Fibroblast of skin of right biceps (primary cell): ENCODE measurements at regions not wholly inside any gene's neighbourhood (a gene's known extent, or its start where the extent isn't known, plus 50 kb on each side); places are given as distances from the start of the nearest gene placed in this dataset.

Experiments used
- DNase-seq: peaks from one replicate; pipeline ENCODE4 v3.0.0-alpha.2; 2013

DNA sequence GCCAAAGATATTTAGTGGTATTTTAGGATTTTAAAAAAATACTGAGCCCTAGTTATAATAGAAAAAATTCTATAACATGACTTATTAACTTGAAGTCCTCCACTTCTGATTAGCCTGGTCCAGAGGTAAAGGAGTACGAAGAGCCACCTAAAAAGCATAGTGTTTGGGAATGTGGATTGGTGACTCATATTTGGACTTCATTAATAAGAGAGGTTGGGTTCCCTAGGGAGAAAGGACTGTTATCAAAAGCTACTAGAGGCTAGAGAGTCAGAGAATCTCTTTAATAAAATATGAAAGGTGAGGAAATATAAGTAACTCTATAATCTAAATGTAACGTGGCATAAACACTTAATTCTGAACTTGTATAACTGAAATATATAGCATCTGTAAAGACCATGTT is 180.7 kb upstream of the TARS1 start:
- peak; percentile 59 for DNase-seq

DNA sequence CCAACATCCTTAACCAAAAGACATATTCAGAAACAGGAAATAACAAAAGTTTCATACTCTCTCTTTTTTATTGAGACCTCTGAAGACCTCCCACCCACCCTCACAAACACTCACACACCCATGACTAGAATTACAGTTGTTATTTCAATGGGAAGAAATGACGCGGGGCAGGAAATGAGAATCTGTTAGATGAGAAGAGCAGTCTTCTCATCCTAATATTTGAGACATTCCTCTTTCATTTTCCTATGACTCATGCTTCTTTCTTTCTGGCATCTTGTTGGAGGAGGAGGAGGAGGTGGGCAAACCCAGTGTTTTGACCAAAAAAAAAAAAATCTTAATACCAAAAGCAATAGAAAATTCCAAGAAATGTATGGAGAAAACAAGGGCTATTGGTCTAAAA is 179.5 kb upstream of the TARS1 start:
- DNase-seq = peak; percentile 94

DNA sequence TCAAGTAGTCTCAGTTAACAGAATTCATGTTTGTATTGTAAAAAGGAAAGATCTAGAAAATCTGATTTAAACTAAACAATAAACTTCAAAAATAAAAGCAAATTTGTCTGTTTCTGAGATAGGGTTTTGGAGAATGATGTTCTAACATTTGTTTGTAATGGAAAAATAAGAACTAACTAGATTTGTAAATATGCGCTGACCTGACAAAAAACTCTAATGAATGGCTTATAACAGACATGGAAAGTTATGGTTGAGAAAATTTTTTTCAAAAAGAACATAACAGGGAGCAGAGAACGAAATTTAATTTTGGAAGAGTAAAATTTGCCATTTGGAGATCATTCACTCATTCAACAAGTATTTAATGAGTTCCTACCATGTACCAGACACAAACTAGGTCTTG is 179.0 kb upstream of the TARS1 start:
- no peak for DNase-seq

GRCh38 chr5:33267801-33268200 is 173.0 kb upstream of the TARS1 start:
- no peak for DNase-seq

GRCh38 chr5:33268374-33268773 is 172.4 kb upstream of the TARS1 start:
- no peak for DNase-seq

DNA sequence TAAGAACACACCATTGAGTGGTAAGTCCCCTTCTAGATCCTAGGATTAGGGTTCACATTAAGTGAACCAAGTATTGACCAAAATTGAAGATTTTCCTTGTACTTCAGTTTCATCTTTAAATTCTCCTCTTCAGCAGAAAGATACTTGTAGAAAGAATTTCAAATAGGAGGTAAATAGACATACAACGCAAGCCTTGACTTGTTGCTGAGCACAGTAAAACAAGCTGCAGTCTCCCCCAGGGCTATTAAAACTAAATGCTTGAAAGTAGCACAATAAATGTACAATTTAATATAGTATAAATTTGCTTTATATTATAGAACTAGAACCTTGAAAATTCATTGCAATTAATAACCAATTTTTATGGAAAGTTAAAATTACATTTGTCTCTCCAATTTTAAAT is 170.1 kb upstream of the TARS1 start:
- no peak for DNase-seq

DNA sequence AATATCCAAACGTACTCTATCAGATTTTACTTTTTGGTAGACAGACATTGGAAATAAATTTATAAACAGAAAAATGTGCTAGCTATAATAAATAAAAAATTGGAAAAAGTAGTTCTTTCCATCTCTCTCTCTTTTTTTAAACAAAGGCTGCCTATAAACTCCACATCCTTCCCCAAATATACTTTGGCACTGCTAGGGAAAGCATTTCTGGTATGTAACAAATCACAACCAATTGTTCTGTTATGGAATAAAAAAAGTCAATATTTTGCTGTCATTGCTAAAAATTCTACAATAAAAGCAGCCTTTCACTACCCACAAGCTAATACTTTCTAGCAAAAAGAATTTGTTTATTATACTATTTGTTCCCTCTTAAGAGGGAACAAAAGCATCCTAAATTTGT is 169.2 kb upstream of the TARS1 start:
- peak; percentile 45 for DNase-seq

DNA sequence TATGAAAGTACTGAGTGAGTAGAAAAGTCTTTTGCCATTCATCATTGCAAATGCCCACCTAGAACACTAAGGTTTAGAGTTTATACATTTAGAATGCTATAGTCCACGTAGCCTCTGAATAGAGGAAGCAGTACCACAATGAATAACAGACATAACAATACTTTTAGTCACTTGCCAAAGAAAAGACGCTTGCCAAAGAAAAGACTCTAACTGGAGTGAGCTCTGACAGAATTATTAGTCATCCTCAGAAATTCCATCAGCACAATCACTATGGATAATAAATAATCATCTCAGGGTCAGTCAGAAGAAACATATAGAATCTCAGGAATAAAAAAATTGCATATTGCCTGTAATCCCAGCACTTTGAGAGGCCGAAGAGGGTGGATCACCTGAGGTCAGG is 168.5 kb upstream of the TARS1 start:
- DNase-seq = peak; percentile 98

DNA sequence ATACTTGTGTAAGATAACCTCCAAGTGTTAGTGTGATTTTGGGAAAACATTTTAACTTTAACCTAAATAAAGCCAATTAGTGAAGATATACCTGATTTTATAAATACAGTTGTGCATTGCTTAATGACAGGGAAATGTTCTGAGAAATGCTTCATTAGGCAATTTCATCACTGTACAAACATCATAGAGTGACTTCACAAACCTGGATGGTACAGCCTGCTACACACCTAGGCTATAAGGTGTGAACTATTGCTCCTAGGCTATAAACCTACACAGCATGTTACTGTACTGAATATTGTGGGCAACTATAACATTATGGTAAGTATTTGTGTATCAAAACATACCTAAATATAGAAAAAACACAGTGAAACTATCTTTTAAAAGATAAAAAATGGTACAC is 166.8 kb upstream of the TARS1 start:
- no peak for DNase-seq

GRCh38 chr5:33275391-33275790 is 165.4 kb upstream of the TARS1 start:
- peak; percentile 56 for DNase-seq

- DNase-seq = peak; percentile 97
Observed at GRCh38 chr5:33275921-33276627, 164.7 kb upstream of the TARS1 start.

GRCh38 chr5:33276628-33276950 is 164.2 kb upstream of the TARS1 start:
- DNase-seq = no peak

- no peak for DNase-seq
Observed at GRCh38 chr5:33277061-33277650, 163.6 kb upstream of the TARS1 start.

GRCh38 chr5:33281431-33281843 is 159.3 kb upstream of the TARS1 start:
- DNase-seq = peak; percentile 49

- no peak for DNase-seq
Observed at GRCh38 chr5:33282157-33282556, 158.6 kb upstream of the TARS1 start.

DNA sequence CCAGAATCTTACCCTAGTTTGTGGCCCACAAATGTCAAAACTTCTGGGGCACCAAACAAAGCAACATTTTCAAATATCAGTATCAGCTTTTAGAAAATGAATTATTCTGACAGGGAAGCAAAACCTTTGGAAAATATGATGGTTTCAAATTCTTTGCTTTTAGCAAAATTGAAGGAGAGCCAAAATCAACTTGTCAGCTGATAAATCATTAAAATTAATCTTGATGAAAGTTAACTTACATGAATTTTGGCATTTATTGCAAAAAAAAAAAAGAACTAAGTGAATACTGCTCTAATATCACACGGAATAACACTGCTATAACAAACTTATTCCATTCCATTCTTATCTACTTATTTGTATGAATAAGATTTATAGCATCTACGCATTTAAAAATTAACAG is 158.1 kb upstream of the TARS1 start:
- DNase-seq = peak; percentile 52

GRCh38 chr5:33283243-33283642 is 157.5 kb upstream of the TARS1 start:
- DNase-seq = no peak

DNA sequence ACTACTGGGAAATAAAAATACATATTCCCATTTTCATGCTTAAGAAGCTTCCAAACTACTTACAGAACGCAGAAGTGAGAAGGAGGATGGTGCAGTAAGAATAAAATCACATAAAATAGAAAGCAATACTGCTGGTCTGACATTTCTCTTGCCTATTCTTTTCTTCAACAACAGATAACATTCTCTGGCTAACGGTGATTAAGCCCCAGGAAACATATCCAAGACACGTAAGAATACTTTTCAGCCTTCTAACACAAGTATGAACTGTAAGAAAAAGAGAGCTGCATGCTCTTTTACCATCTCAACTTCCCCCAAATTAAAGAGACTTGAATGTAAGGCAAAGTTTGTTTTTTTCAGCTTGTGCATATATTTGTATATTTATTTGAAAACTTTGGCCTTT is 156.1 kb upstream of the TARS1 start:
- no peak for DNase-seq

DNA sequence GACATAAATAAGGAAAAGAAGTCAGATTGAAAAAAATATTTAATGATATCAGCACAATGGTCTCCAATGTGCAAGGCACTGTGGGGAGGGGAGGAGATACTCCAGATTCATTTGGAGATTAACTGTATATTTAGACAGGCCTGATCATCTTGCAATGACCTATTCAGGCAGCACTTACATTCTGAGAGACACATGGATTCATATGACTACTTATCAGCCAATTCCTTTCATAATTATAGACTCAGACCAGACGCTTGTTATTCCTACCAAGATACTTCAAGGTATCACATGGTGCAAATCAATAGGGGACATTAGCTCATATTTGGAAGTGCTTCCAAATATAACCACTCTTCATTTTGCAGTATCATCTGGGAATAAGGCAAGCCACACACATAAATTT is 153.5 kb upstream of the TARS1 start:
- DNase-seq = no peak

GRCh38 chr5:33291216-33292000 is 149.4 kb upstream of the TARS1 start:
- no peak for DNase-seq

DNA sequence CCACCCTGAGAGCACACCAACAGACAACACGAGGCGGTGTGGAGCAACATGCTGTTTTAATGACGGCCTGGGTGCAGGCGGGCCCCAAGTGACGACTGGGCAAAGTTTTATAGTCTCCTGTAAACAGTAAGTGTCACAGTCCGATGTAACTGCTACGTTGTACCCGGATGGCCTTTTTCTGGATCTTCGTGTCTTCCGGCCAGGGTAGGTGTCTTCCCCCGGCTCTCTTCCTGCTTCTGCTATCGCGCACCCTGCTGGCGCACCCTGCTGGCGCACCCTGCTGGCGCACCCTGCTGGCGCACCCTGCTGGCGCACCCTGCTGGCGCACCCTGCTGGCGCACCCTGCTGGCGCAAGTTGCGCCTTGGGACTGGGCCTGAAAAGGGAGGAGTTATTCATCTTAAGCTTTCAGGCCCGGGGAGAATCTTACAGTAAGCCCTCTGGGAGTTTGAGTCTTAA is 143.0 kb upstream of the TARS1 start:
- no peak for DNase-seq

- DNase-seq = peak; percentile 73
Observed at GRCh38 chr5:33299621-33300208, 141.1 kb upstream of the TARS1 start.

- peak; percentile 39 for DNase-seq
Observed at GRCh38 chr5:33300209-33300742, 140.5 kb upstream of the TARS1 start.
